Tibial artery (tissue), 4 donors: ENCODE measurements at regions not wholly inside any gene's neighbourhood (a gene's known extent, or its start where the extent isn't known, plus 50 kb on each side); places are given as distances from the start of the nearest gene placed in this dataset.
"Not testable (repeated sequence)": the region's sequence is repeated elsewhere in the genome, so short reads cannot be mapped to it uniquely, and the experiment has no call there.

ENCODE experiments used
- DNase-seq, 2 donors: peaks; one replicate each; pipeline ENCODE4 v3.0.0-alpha.2; 2019
- H3K27ac ChIP-seq, 2 donors: fragments of 200-600 bp; sonication (generic) in 1 of 2; 1 replicate in 1 of 2; 2 replicates in 1 of 2; pipeline ENCODE4 v1.5.1; 2018 to 2019; ENCODE audit warnings: mild to moderate bottlenecking in 1 of 2
- H3K27me3 ChIP-seq, 2 donors: fragments of 200-600 bp; sonication (generic) in 1 of 2; one replicate each; pipeline versions ENCODE4 v1.5.1 to v1.6.0; 2016 to 2019
- H3K36me3 ChIP-seq, 3 donors: fragments of 200-600 bp; sonication (generic) in 2 of 3; one replicate each; pipeline ENCODE4 v1.5.1; 2016 to 2019; ENCODE audit warnings: mild to moderate bottlenecking in 2 of 3
- H3K4me1 ChIP-seq, 4 donors: fragments of 200-600 bp; sonication (generic) in 2 of 4; 1 replicate in 3 of 4; 2 replicates in 1 of 4; pipeline ENCODE4 v1.5.1; 2016 to 2019
- H3K4me3 ChIP-seq, 2 donors: fragments of 200-600 bp; sonication (generic) in 1 of 2; 1 replicate in 1 of 2; 2 replicates in 1 of 2; pipeline ENCODE4 v1.5.1; 2018 to 2019; ENCODE audit warnings: mild to moderate bottlenecking in 2 of 2
- H3K9me3 ChIP-seq, 3 donors: fragments of 200-600 bp; sonication (generic) in 1 of 3; one replicate each; pipeline ENCODE4 v1.5.1; 2016 to 2019
- CTCF ChIP-seq, 2 experiments: fragments of 200-600 bp in 1 of 2; fragments of 450-650 bp in 1 of 2; IDR thresholded peaks; one replicate each; pipeline ENCODE4 v1.5.1; 2017 to 2019; ENCODE audit warnings: antibody characterized with exemption in 2 of 2, mild to moderate bottlenecking in 1 of 2, moderate library complexity in 1 of 2
- intact Hi-C: fragments of 100-400 bp; cut with DNase I; formaldehyde crosslinking; loops from one replicate; pipeline ENCODE4 v1.15.0; 2023; ENCODE audit warnings: low total_unique reads

GRCh38 chr1:191432817-191433216 is 725.4 kb upstream of the RGS18 start:
- TF ChIP-seq CTCF (IDR thresholded peaks at IDR 0.05), result no peak
- intact Hi-C loops, result no loop called here
- Histone ChIP-seq H3K9me3 (peaks cover 0 to 6% (median 6%) of the 10 kb centered on the region in 3 donors), H3K27me3 (no peaks in the 10 kb centered on the region), H3K4me1 (no peaks in the 10 kb centered on the region), H3K36me3 (no peaks in the 10 kb centered on the region), H3K4me3 (no peak overlapping the region), H3K27ac (no peak overlapping the region)
- DNase-seq, result no peak

GRCh38 chr1:191438979-191439378 is 719.3 kb upstream of the RGS18 start:
- no peak overlapping the region for H3K27ac ChIP-seq
- TF ChIP-seq CTCF (IDR thresholded peaks at IDR 0.05), result no peak
- H3K4me1 ChIP-seq, result no peaks in the 10 kb centered on the region
- H3K4me3 ChIP-seq, result no peak overlapping the region
- H3K36me3 ChIP-seq, result no peaks in the 10 kb centered on the region
- H3K27me3 ChIP-seq, result no peaks in the 10 kb centered on the region
- intact Hi-C loops, result no loop called here
- no peak for DNase-seq
- peaks cover 0 to 2% (median under 1%) of the 10 kb centered on the region in 3 donors for H3K9me3 ChIP-seq

GRCh38 chr1:191448279-191448678 is 710.0 kb upstream of the RGS18 start:
- H3K9me3 ChIP-seq, DNase-seq, H3K36me3 ChIP-seq, H3K4me1 ChIP-seq, H3K4me3 ChIP-seq, H3K27me3 ChIP-seq, H3K27ac ChIP-seq, intact Hi-C loops: not testable (repeated sequence)

- intact Hi-C loops, result no loop called here
- H3K27me3 ChIP-seq, result no peaks in the 10 kb centered on the region
- no peaks in the 10 kb centered on the region for H3K36me3 ChIP-seq
- H3K4me1 ChIP-seq, result no peaks in the 10 kb centered on the region
- DNase-seq, result no peak
- no peak overlapping the region for H3K27ac ChIP-seq
- H3K9me3 ChIP-seq, result no peaks in the 10 kb centered on the region
- no peak overlapping the region for H3K4me3 ChIP-seq
- no peak for TF ChIP-seq CTCF (IDR thresholded peaks at IDR 0.05)
Measured at GRCh38 chr1:191452586-191452985, 705.7 kb upstream of the RGS18 start.

- Histone ChIP-seq H3K27ac (no peak overlapping the region), H3K36me3 (no peaks in the 10 kb centered on the region), H3K9me3 (no peaks in the 10 kb centered on the region), H3K4me3 (no peak overlapping the region), H3K4me1 (no peaks in the 10 kb centered on the region), H3K27me3 (no peaks in the 10 kb centered on the region)
- no peak for TF ChIP-seq CTCF (IDR thresholded peaks at IDR 0.05)
- no peak for DNase-seq
- intact Hi-C loops, result no loop called here
Measured at GRCh38 chr1:191453487-191453886, 704.8 kb upstream of the RGS18 start.

GRCh38 chr1:191457889-191458288 is 700.4 kb upstream of the RGS18 start:
- TF ChIP-seq CTCF (IDR thresholded peaks at IDR 0.05), result no peak
- Histone ChIP-seq H3K36me3 (no peaks in the 10 kb centered on the region), H3K4me1 (no peaks in the 10 kb centered on the region), H3K4me3 (no peak overlapping the region), H3K27me3 (no peaks in the 10 kb centered on the region), H3K27ac (no peak overlapping the region), H3K9me3 (no peaks in the 10 kb centered on the region)
- no peak for DNase-seq
- intact Hi-C loops, result no loop called here
